Right lobe of liver (tissue), 4 donors: ENCODE measurements at regions not wholly inside any gene's neighbourhood (a gene's known extent, or its start where the extent isn't known, plus 50 kb on each side); places are given as distances from the start of the nearest gene placed in this dataset.

Experiments used
- CTCF ChIP-seq, 4 donors: fragments of 200-600 bp in 3 of 4; fragments of 450-650 bp in 1 of 4; IDR thresholded peaks; one replicate each; pipeline versions ENCODE4 v1.5.1 to v1.8.0; 2016 to 2022; ENCODE audit warnings: antibody characterized with exemption in 4 of 4, mild to moderate bottlenecking in 2 of 4
- POLR2A ChIP-seq: fragments of 450-650 bp; IDR thresholded peaks from one replicate; pipeline ENCODE4 v1.6.1; 2017; ENCODE audit warnings: antibody characterized with exemption, mild to moderate bottlenecking
- donor health status: DM: no; HTN: no; CAD: no.
- donor health status: DM: no; HTN: no; CAD: no.
- donor health status: DM: no; HTN: yes; CAD: no.

DNA sequence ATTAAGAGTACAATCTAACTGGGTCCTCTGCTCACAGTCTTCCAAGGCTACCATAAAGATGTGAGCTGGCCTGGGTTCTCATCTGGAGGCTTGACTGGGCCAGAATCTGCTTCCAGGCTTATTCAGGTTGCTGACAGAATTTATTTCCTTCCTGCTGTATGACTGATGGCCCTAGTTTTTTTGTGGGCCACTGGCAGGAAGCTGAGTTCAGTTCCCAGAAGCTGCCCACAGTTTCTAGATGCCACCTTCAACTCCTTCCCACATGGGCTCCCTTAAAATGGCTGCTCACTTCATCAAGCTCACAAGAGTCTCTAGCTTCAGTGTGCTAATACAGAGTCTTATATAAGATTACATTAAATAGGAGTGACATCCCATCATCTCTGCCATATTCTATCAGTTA is 121.7 kb upstream of the CAND1 start:
- TF ChIP-seq CTCF (IDR thresholded peaks at IDR 0.05) = no peak
- TF ChIP-seq POLR2A = no peak
